ENCODE measurements at regions not wholly inside any gene's neighbourhood (a gene's known extent, or its start where the extent isn't known, plus 50 kb on each side); places are given as distances from the start of the nearest gene placed in this dataset.

DNA sequence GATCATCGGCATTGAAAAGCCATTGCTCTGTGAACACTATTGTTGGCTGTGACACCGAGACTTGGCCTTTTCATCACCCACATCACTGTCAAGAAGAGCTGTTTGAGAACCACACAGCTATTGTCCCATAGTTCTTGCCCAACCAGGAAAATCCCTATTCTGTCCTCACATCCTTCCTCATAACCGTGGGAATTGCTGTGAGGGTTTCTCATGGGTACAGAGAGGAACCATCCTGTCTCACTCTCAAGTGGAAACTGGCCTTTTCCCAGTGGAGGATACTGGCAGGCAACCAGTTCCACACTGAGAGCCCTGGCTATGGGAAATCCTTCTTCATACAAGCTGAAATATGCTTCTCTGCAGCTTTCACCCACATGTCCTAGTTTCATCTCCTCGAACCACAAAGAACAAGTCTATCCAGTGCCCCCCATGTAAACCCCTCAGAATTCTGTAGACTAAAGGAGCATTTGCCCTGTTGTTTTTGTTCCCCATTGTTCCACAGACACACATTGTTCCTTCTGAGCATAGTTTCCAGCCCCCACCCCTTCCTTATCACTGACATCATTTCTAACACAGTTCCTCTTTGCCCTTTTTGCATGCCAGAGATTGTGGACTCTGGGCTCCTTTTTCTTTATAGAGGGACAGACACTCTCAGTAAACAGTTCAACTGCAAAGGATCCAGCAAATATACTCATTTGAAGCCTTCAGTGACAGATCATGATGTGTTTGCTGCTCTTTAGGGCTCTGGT is 57.8 kb upstream of the C5orf46 start:
- DNase-seq, result no peak

DNA sequence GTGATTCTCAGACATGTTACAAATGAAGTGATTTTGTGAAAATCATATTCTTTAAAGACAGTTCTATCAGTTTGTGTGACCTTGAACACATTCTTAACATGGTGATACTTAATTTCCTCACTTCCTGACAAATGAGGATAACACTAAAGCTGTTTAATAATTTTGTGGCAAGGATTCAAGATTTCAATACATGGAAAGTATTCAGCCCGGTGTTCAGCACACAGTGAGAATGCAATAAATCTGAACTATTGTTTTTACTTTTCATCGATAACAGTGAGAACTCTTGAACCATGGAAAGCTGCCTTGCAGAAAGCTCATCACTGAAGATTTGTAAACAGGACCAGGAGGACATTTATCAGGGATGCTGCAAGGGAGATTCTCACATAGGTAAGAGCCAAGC is 57.1 kb upstream of the C5orf46 start:
- no peak for DNase-seq

DNA sequence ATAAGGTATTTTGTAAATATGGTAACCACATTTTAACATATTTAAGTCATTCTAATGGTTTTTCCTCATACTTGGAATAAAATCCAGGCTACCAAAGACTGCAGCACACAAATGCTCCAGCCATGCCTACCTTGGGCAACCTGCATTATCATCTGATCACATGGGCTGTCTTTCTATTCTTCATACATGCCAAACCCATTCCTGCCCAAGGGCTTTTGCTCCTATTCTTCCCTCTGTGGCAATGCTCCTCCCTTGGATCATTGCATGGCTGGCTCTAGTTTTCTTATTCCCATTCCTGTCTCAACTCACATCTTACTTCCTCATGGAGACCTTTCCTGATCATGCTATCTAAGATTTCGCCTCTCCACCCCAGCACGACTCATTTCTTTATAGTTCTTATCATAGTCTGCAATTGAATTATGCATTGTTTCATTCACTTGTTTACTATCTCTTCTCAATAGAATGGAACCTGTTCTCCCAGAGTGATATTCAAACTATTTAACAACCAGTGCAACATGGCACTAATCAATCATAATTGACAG is 54.9 kb upstream of the C5orf46 start:
- no peak for DNase-seq

DNA sequence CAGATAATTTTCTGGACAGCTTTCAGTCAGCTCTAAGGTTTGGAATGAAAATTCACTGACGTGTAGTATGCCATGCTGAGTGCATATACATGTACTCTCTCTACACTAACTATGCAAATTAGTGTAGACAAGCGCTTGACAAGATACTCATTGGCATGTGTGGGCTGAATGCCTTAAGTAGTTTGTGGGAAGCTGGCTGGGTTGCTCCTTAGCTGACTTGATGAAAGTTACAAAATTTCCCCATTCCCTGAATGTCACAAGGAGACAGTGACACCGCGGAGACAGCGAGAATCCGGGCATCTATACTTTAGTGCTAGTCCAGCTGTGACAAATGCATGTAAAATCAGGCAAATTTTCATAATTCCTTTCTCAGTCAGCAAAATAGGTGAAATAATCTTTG is 51.6 kb upstream of the C5orf46 start:
- DNase-seq, result no peak

DNA sequence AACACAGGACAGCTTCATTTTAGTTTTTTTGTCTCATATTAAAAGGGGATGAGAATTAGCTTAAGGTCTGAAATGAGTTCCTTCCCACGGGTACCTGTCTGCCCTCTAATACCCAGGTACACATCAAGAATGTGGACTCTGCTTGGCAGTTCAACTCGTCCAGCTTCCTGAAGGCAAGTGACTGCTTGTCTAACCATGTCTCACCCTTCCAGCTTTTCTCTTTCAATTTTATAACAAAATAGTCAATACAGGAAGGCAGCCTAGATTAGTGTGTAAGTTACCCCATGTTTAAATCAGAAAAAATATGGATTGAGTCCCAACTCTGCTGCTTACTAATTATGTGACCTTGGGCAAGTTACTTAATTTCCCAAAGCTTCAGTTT is 50.5 kb upstream of the C5orf46 start:
- DNase-seq, result no peak

DNA sequence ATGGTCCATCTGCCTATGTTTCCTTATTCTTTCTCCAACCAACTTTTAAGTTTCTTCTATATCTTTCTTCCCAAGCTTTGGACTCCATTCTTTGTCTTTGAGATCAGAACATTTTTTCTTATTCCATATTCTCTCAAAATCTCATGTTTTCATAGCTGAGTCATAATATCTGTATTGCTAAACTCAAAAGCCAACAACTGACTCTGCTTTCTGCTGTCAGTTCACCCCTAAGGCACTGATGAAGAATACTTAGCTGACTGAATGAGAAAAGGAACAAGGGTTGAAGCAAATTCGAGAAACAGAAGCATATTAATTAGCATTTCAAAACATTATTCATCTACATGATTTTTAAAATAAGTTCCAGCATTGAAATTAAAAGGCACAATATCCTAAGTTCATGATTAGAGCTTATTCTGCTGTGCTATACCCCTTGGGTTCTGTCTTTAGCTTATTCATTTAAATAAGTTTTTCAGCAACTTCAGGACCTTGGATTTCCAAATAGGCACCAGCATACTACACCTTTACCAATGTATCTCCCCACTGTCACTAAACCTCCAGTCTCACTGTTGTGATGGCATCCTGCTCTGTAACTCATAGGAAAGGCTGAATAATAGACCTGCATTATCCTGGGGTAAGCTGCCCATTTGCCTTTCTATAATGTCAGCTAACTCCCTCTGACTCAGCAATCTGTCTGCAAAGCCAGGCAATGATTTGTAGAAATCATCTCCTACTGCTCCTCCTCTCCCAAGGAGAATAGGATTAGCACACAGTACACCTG is 49.9 kb upstream of the C5orf46 start:
- no peak for DNase-seq
